Smooth muscle cell (in vitro differentiated cells): ENCODE measurements at regions not wholly inside any gene's neighbourhood (a gene's known extent, or its start where the extent isn't known, plus 50 kb on each side); places are given as distances from the start of the nearest gene placed in this dataset.

Experiments used
- DNase-seq: peaks from one replicate; lab custom pipeline; 2025; ENCODE audit not compliant: unreplicated experiment; lab: John Stamatoyannopoulos, UW
- H2AFZ ChIP-seq: fragments of 200-600 bp; sonication (generic); 2 replicates; pipeline ENCODE4 v1.6.0; 2016; ENCODE audit warnings: antibody characterized with exemption, low read depth, mild to moderate bottlenecking
- H3F3A ChIP-seq: fragments of 200-600 bp; sonication (generic); 2 replicates; pipeline ENCODE4 v1.6.0; 2017; ENCODE audit warnings: antibody characterized with exemption, low read depth
- H3K27ac ChIP-seq: fragments of 200-600 bp; sonication (generic); 2 replicates; pipeline ENCODE4 v1.5.1; 2016; ENCODE audit warnings: low read depth, mild to moderate bottlenecking
- H3K27me3 ChIP-seq: fragments of 200-600 bp; sonication (generic); 2 replicates; pipeline ENCODE4 v1.6.1; 2016; ENCODE audit warnings: low read depth, mild to moderate bottlenecking
- H3K36me3 ChIP-seq: fragments of 200-600 bp; sonication (generic); 2 replicates; pipeline ENCODE4 v1.5.1; 2016; ENCODE audit warnings: low read depth
- H3K4me1 ChIP-seq: fragments of 200-600 bp; sonication (generic); 2 replicates; pipeline ENCODE4 v1.5.1; 2016; ENCODE audit warnings: low read depth
- H3K4me2 ChIP-seq: fragments of 200-600 bp; sonication (generic); 2 replicates; pipeline ENCODE4 v1.6.0; 2016; ENCODE audit warnings: mild to moderate bottlenecking
- H3K4me3 ChIP-seq: fragments of 200-600 bp; sonication (generic); 2 replicates; pipeline ENCODE4 v1.5.1; 2016; ENCODE audit warnings: mild to moderate bottlenecking
- H3K79me2 ChIP-seq: fragments of 200-600 bp; sonication (generic); 2 replicates; pipeline ENCODE4 v1.6.0; 2016; ENCODE audit warnings: low read depth, mild to moderate bottlenecking
- H3K9ac ChIP-seq: fragments of 200-600 bp; sonication (generic); 2 replicates; pipeline ENCODE4 v1.6.0; 2016; ENCODE audit warnings: low read depth
- H3K9me3 ChIP-seq: fragments of 200-600 bp; sonication (generic); replicated peaks from 2 replicates; pipeline ENCODE4 v1.5.1; 2016; ENCODE audit warnings: low read depth
- H4K20me1 ChIP-seq: fragments of 200-600 bp; sonication (generic); 2 replicates; pipeline ENCODE4 v1.6.0; 2016; ENCODE audit warnings: low read depth
- CTCF ChIP-seq: fragments of 200-600 bp; sonication (generic); IDR thresholded peaks from 2 replicates; pipeline ENCODE4 v1.5.1; 2017; ENCODE audit warnings: borderline replicate concordance, mild to moderate bottlenecking, antibody characterized with exemption; ENCODE audit not compliant: insufficient read depth, poor library complexity, severe bottlenecking
- WGBS: methylation state at CpG from one replicate; pipeline ENCODE4 v1.1.7; 2016; ENCODE audit warnings: low lambda C conversion rate; 5-methylcytosine and 5-hydroxymethylcytosine counted together

GRCh38 chr16:14373406-14373805 is 256.7 kb downstream of the PARN start:
- Histone ChIP-seq H3K27me3 (no peaks in the 10 kb centered on the region), H3K27ac (no peak overlapping the region), H2AFZ (no peak overlapping the region), H3K4me1 (no peaks in the 10 kb centered on the region), H3F3A (no peaks in the 10 kb centered on the region), H3K9me3 (no peaks in the 10 kb centered on the region), H3K4me3 (no peak overlapping the region), H3K4me2 (no peak overlapping the region), H4K20me1 (no peaks in the 10 kb centered on the region), H3K9ac (no peak overlapping the region), H3K79me2 (no peaks in the 10 kb centered on the region), H3K36me3 (no peaks in the 10 kb centered on the region)
- 93% methylated on average over 13 of the region's 13 CpGs for WGBS
- TF ChIP-seq CTCF, result no peak
- DNase-seq, result no peak

GRCh38 chr16:14372471-14372870 is 257.6 kb downstream of the PARN start:
- 87% methylated on average over 10 of the region's 10 CpGs for WGBS
- no peaks in the 10 kb centered on the region for H3K36me3 ChIP-seq
- no peak overlapping the region for H2AFZ ChIP-seq
- no peaks in the 10 kb centered on the region for H3K9me3 ChIP-seq
- no peaks in the 10 kb centered on the region for H4K20me1 ChIP-seq
- no peaks in the 10 kb centered on the region for H3F3A ChIP-seq
- no peaks in the 10 kb centered on the region for H3K4me1 ChIP-seq
- no peak overlapping the region for H3K4me2 ChIP-seq
- H3K27me3 ChIP-seq, result no peaks in the 10 kb centered on the region
- no peak for DNase-seq
- H3K9ac ChIP-seq, result no peak overlapping the region
- no peak overlapping the region for H3K27ac ChIP-seq
- H3K79me2 ChIP-seq, result no peaks in the 10 kb centered on the region
- TF ChIP-seq CTCF, result no peak
- H3K4me3 ChIP-seq, result no peak overlapping the region

- Histone ChIP-seq H3F3A (no peaks in the 10 kb centered on the region), H3K9ac (no peak overlapping the region), H3K36me3 (no peaks in the 10 kb centered on the region), H2AFZ (no peak overlapping the region), H3K79me2 (no peaks in the 10 kb centered on the region), H4K20me1 (no peaks in the 10 kb centered on the region), H3K4me1 (no peaks in the 10 kb centered on the region), H3K27me3 (no peaks in the 10 kb centered on the region), H3K4me3 (no peak overlapping the region), H3K9me3 (no peaks in the 10 kb centered on the region), H3K27ac (no peak overlapping the region), H3K4me2 (no peak overlapping the region)
- TF ChIP-seq CTCF, result no peak
- WGBS, result 74% methylated on average over 7 of the region's 7 CpGs
- DNase-seq, result no peak
Measured at GRCh38 chr16:14371778-14372431, 258.2 kb downstream of the PARN start.

GRCh38 chr16:14370736-14371234 is 259.3 kb downstream of the PARN start:
- H3K4me3 ChIP-seq, result no peak overlapping the region
- no peak for TF ChIP-seq CTCF
- H3K9ac ChIP-seq, result no peak overlapping the region
- no peak for DNase-seq
- H3K4me2 ChIP-seq, result no peak overlapping the region
- H3K9me3 ChIP-seq, result no peaks in the 10 kb centered on the region
- no peak overlapping the region for H2AFZ ChIP-seq
- H3K27me3 ChIP-seq, result no peaks in the 10 kb centered on the region
- no peaks in the 10 kb centered on the region for H3K36me3 ChIP-seq
- H3K4me1 ChIP-seq, result no peaks in the 10 kb centered on the region
- H3K79me2 ChIP-seq, result no peaks in the 10 kb centered on the region
- H4K20me1 ChIP-seq, result no peaks in the 10 kb centered on the region
- no peak overlapping the region for H3K27ac ChIP-seq
- no peaks in the 10 kb centered on the region for H3F3A ChIP-seq
- WGBS, result 77% methylated on average over 7 of the region's 7 CpGs
